K562 (cell line): ENCODE measurements at regions not wholly inside any gene's neighbourhood (a gene's known extent, or its start where the extent isn't known, plus 50 kb on each side); places are given as distances from the start of the nearest gene placed in this dataset.

Source experiments
- ATAC-seq: fragments of 200-7000 bp; cut with Tn5 transposase; 3 replicates; pipeline ENCODE4 v1.9.1; 2020; ENCODE audit warnings: moderate library complexity
- BruUV-seq: library from RNA; stranded (reverse); fragments of 400-500 nt; replicated peaks from 2 replicates; lab custom pipeline; 2021; lab: Mats Ljungman, UMichigan
- CTCF ChIA-PET: fragments of 300-600 bp; formaldehyde crosslinking; extraction: SDS; loops from one replicate; lab custom pipeline; 2021; ENCODE audit warnings: low intra/inter-chr PET ratio; lab: Yijun Ruan, JAX
- POLR2A ChIA-PET: fragments of 300-600, 350-650 bp; sonication (Branson Sonifier 250); formaldehyde crosslinking; extraction: SDS; loops from one replicate; lab custom pipeline; 2021; ENCODE audit warnings: antibody characterized with exemption, inconsistent platforms; lab: Yijun Ruan, JAX
- DNase-seq, 4 experiments: peaks; one replicate each; pipeline versions ENCODE4 v3.0.0 to v3.0.0-alpha.2; 2011 to 2018; ENCODE audit warnings: low spot score in 3 of 4, mixed read lengths in 3 of 4; ENCODE audit errors: extremely low read depth in 1 of 4
- FAIRE-seq: peaks from 2 replicates; lab custom pipeline; 2011; peaks lifted over from hg19 to GRCh38; lab: Jason Lieb, UNC
- H2AFZ ChIP-seq: 2 replicates; pipeline ENCODE4 v1.6.0; 2011; ENCODE audit warnings: low read depth, low read length, control low read depth, inconsistent platforms
- H3K27ac ChIP-seq: fragments of 200-600 bp; 3 replicates; pipeline ENCODE4 v1.8.0; 2011; ENCODE audit warnings: low read depth, mild to moderate bottlenecking, control low read depth, inconsistent platforms, low read length, moderate library complexity, mixed read lengths; ENCODE audit errors: extremely low read depth
- H3K27me3 ChIP-seq, 2 experiments: fragments of 300-600 bp in 1 of 2; 2 replicates in 1 of 2; 3 replicates in 1 of 2; pipeline versions ENCODE4 v1.6.0 to v1.8.0; 2011; ENCODE audit warnings: inconsistent platforms in 2 of 2, low read length in 2 of 2, mild to moderate bottlenecking in 1 of 2, mixed read lengths in 1 of 2, moderate library complexity in 1 of 2; ENCODE audit not compliant: control insufficient read depth in 2 of 2, insufficient read depth in 2 of 2
- H3K36me3 ChIP-seq: fragments of 300-600 bp; 3 replicates; pipeline ENCODE4 v1.8.0; 2011; ENCODE audit warnings: mild to moderate bottlenecking, low read length, inconsistent platforms; ENCODE audit not compliant: control insufficient read depth, insufficient read depth
- H3K4me1 ChIP-seq, 2 experiments: fragments of 200-600 bp in 1 of 2; replicated peaks in 1 of 2; 2 replicates in 1 of 2; 3 replicates in 1 of 2; pipeline versions ENCODE4 v1.5.1 to v1.8.0; 2011; ENCODE audit warnings: inconsistent platforms in 2 of 2, low read length in 2 of 2, mild to moderate bottlenecking in 1 of 2, mixed read lengths in 1 of 2, moderate library complexity in 1 of 2; ENCODE audit not compliant: control insufficient read depth in 2 of 2, insufficient read depth in 2 of 2
- H3K4me2 ChIP-seq: 2 replicates; pipeline ENCODE4 v1.6.1; 2011; ENCODE audit warnings: low read length, control low read depth, inconsistent platforms, mixed read lengths; ENCODE audit not compliant: insufficient read depth
- H3K4me3 ChIP-seq: fragments of 200-600 bp; sonication (generic), shearing (Covaris generic); 2 replicates; pipeline ENCODE4 v1.5.1; 2016; ENCODE audit warnings: control low read depth, inconsistent platforms
- H3K79me2 ChIP-seq: fragments of 200-600 bp; 3 replicates; pipeline ENCODE4 v1.8.0; 2011; ENCODE audit warnings: low read length, inconsistent platforms; ENCODE audit not compliant: control insufficient read depth, insufficient read depth
- H3K9ac ChIP-seq, 2 experiments: 2 replicates each; pipeline versions ENCODE4 v1.6.0 to v1.6.1; 2011; ENCODE audit warnings: low read depth in 2 of 2, low read length in 2 of 2, control low read depth in 1 of 2, inconsistent platforms in 1 of 2, mild to moderate bottlenecking in 1 of 2, mixed read lengths in 1 of 2; ENCODE audit not compliant: insufficient read depth in 1 of 2
- H3K9me1 ChIP-seq: one replicate; pipeline ENCODE4 v1.6.0; 2011; ENCODE audit warnings: inconsistent platforms, mild to moderate bottlenecking, low read length, moderate library complexity; ENCODE audit not compliant: control insufficient read depth, insufficient read depth
- H3K9me3 ChIP-seq: replicated peaks from 2 replicates; pipeline ENCODE4 v1.5.1; 2011; ENCODE audit warnings: low read depth, low read length, inconsistent platforms; ENCODE audit not compliant: control insufficient read depth, insufficient read depth
- H4K20me1 ChIP-seq: replicated peaks from 2 replicates; pipeline ENCODE4 v1.6.1; 2011; ENCODE audit warnings: low read length, inconsistent platforms, mixed read lengths; ENCODE audit not compliant: control insufficient read depth, insufficient read depth
- GTF2F1 ChIP-seq: IDR thresholded peaks from 2 replicates; pipeline ENCODE4 v1.6.1; 2011; ENCODE audit warnings: low read depth, low read length, improper control_type of control experiment
- KLF6 ChIP-seq: fragments of 250-450 bp; sonication (Bioruptor Pico); IDR thresholded peaks from 2 replicates; pipeline ENCODE4 v1.4.0; 2020; ENCODE audit warnings: mild to moderate bottlenecking, moderate library complexity, borderline replicate concordance
- MYC ChIP-seq, 2 experiments: fragments of 250-450 bp in 1 of 2; sonication (Bioruptor Pico) in 1 of 2; IDR thresholded peaks; 2 replicates each; pipeline versions ENCODE4 v1.5.1 to v1.6.1; 2012 to 2021; ENCODE audit warnings: low read depth in 2 of 2, borderline replicate concordance in 1 of 2, improper control_type of control experiment in 1 of 2, low read length in 1 of 2, mild to moderate bottlenecking in 1 of 2, moderate library complexity in 1 of 2
- SMARCE1 ChIP-seq: fragments of 450-650 bp; IDR thresholded peaks from 2 replicates; pipeline ENCODE4 v1.7.1; 2016; ENCODE audit warnings: mild to moderate bottlenecking
- SNRNP70 ChIP-seq: fragments of 200-400 bp; formaldehyde crosslinking; optimal IDR thresholded peaks from 2 replicates; pipeline ENCODE3; 2017; ENCODE audit warnings: low read depth, low read length
- STAT6 ChIP-seq: sonication (generic); formaldehyde crosslinking; IDR thresholded peaks from 2 replicates; pipeline ENCODE4 v1.8.1; 2023; ENCODE audit warnings: mild to moderate bottlenecking, missing genetic modification reagents
- ZNF318 ChIP-seq, 2 experiments: fragments of 450-650 bp; IDR thresholded peaks; 2 replicates each; pipeline ENCODE4 v1.6.1; 2016; ENCODE audit warnings: mild to moderate bottlenecking in 2 of 2, borderline replicate concordance in 1 of 2, low read depth in 1 of 2, moderate library complexity in 1 of 2
- ZNF655 ChIP-seq: fragments of 250-450 bp; sonication (Bioruptor Pico); IDR thresholded peaks from 2 replicates; pipeline ENCODE4 v1.5.0; 2021
- WGBS: fragments of 100-300 bp; shearing (Covaris generic); methylation state at CpG from one replicate; pipeline ENCODE4 v1.1.6; 2016; ENCODE audit warnings: low coverage, mixed read lengths; ENCODE audit not compliant: insufficient coverage; ENCODE audit errors: missing lambda C conversion rate; 5-methylcytosine and 5-hydroxymethylcytosine counted together
- in situ Hi-C: fragments of 300-500 bp; cut with MboI; formaldehyde crosslinking; loops from 4 replicates; pipeline ENCODE4 v1.15.0; 2018; ENCODE audit warnings: inconsistent platforms, mixed read lengths
- intact Hi-C: fragments of 100-400 bp; cut with micrococcal nuclease; formaldehyde crosslinking; loops from 2 replicates; pipeline ENCODE4 v1.14.2; 2022

- in situ Hi-C loops (no loop called here), intact Hi-C loops (no loop called here)
- Histone ChIP-seq H3K36me3 (no peaks in the 10 kb centered on the region), H2AFZ (no peak overlapping the region), H3K27ac (no peak overlapping the region), H3K9me1 (no peaks in the 10 kb centered on the region), H3K4me2 (no peak overlapping the region), H3K9me3 (no peaks in the 10 kb centered on the region), H3K4me3 (no peak overlapping the region), H3K4me1 (no peaks in the 10 kb centered on the region), H3K27me3 (0 out of 5 replicates have a peak, but pooled peaks cover 0 to 4% of the 10 kb centered on the region in 2 experiments), H3K9ac (no peak overlapping the region), H4K20me1 (no peaks in the 10 kb centered on the region), H3K79me2 (no peaks in the 10 kb centered on the region)
- DNase-seq (no peak), ATAC-seq (no peak), FAIRE-seq (no peak)
- 0% methylated on average over 2 of the region's 2 CpGs for WGBS
- ChIA-PET POLR2A (no interaction called here), CTCF (no interaction called here)
- BruUV-seq = no TSS peak
- no peak for TF ChIP-seq GTF2F1
- no peak for TF ChIP-seq SMARCE1
- TF ChIP-seq KLF6 (CRISPR knock-in tag) = no peak
- TF ChIP-seq MYC (IDR thresholded peaks at IDR 0.05; ENCODE audit: low read depth, low read length) = no peak
- no peak for TF ChIP-seq MYC (CRISPR knock-in tag; IDR thresholded peaks at IDR 0.05; ENCODE audit: borderline replicate concordance, low read depth)
- TF ChIP-seq STAT6 = no peak
- TF ChIP-seq SNRNP70 = no peak
- TF ChIP-seq ZNF318 (IDR thresholded peaks at IDR 0.05; ENCODE audit: borderline replicate concordance in 1 of 2, low read depth in 1 of 2) = no peak
- no peak for TF ChIP-seq ZNF655 (CRISPR knock-in tag)
Observed at GRCh38 chr4:151961456-151961855, 200.6 kb upstream of the GATB start.
